GM19372 (cell line): ENCODE measurements at regions not wholly inside any gene's neighbourhood (a gene's known extent, or its start where the extent isn't known, plus 50 kb on each side); places are given as distances from the start of the nearest gene placed in this dataset.

Source experiments
- ATAC-seq: cut with Tn5 transposase; IDR thresholded peaks from one replicate; pipeline ENCODE4 v1.9.1; 2021; ENCODE audit warnings: mild to moderate bottlenecking, low read depth, moderate library complexity; ENCODE audit not compliant: unreplicated experiment

DNA sequence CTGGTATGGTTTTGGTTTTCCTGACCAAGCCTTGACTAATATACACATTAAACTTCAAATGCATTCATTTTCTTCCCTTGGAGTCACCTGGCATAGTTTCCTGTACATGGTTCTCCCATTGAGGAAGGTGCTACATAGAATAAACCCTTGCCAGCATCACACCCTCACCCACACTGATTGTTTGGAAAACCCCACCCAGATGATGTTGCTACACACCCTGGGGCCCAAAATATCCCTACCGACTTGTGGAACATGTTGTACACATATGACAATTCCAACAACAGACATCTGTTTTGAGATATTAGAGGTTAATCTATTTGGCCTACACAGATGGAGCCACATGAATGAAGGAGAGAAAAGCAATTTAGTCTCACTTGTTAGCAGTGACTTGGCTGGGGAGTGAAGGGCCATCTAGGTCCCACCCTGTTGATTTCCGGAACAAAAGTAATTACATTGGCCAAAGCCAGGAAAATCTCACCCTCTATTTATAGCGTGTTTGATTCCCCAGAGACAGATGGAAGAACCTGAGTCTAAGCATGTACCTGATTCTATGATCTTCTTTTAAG, 606.0 kb upstream of the BTBD3 start:
- no peak for ATAC-seq

DNA sequence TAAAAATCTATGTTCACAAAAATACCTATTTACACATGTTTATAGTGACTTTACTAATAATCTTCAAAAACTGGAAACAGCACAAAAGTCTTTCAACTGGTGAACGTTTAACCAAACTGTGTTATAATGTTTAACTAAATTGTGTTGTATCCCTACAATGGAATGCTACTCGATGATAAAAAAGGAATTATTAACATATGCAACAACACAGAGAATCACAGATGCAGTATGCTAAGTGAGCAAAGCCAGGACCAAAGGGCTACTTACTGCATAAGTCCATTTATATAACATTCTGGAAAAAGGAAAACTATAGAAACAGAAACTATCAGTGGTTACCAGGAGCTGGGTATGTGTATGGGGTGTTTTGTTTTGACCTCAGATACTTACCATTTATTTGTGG, 602.2 kb upstream of the BTBD3 start:
- no peak for ATAC-seq

DNA sequence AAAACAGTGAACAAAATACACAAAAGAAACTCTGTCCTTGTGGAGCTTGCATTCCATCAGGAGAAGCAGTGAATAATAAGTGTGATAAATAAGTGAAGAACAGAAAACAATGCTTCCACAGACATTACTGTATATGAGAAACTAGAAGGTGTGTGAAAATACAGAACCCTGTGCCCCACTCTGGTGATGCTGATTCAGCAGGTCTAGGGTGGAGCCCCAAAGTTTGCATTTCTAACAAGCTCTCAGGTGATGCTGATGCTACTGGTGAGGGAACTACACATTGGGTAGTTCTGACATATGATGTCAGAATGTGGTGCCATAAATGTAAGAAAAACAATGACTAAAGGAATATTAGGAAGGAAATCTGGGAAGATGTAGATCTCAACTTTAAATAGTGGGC, 601.4 kb upstream of the BTBD3 start:
- no peak for ATAC-seq

DNA sequence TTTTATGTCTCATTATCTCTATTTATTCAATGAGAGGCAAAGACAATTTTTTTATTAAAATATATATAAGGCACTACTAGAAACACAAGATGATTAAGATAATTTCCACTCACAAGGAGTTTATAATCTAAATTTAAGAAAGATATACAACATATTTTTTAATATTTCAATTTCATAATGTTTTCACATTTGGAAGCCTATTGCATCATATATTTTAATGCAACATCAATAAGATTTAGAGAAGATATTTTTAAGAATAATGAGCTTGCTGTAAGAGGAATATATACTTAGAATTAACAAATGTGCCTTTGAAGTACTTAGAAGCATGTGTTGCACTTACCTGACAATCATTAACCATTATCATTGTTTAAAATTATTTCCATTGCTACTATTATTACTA, 597.7 kb upstream of the BTBD3 start:
- no peak for ATAC-seq

DNA sequence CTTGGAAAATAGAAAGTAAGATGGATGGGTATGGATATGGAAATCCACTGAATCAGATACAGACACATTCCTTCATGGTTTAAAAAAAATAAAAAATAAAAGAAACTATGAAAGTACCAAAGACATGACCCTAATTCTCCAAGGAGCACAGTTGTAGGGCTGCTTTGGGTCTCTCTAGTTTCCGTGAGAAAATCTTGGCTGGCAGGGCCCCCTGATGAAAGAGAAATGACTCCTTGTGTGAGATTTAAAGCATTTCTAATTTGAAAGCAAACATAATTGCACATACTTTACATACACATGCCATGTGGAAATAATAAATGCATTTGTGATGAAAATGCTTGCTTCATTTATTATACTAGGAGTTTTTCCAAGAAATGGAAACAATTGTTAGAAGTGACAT, 593.9 kb upstream of the BTBD3 start:
- ATAC-seq, result no peak

DNA sequence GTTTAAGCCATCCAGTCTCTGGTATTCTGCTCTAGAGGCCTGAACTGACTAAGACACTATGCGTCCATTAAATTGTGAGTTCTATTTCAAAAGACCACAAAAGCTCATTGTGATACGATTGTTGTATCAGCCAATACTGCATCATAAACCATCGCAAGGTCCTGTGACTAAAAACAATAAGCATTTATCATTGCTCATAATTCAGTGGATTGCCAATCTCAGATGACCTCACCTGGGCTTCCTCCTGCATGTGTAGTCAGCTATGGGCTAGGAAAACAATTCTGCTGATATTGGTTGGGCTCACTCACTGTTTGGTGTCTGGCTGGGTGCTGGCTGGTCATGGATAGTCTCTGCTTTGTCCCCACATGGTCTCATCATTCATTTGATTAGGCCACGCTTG, 592.7 kb upstream of the BTBD3 start:
- no peak for ATAC-seq

DNA sequence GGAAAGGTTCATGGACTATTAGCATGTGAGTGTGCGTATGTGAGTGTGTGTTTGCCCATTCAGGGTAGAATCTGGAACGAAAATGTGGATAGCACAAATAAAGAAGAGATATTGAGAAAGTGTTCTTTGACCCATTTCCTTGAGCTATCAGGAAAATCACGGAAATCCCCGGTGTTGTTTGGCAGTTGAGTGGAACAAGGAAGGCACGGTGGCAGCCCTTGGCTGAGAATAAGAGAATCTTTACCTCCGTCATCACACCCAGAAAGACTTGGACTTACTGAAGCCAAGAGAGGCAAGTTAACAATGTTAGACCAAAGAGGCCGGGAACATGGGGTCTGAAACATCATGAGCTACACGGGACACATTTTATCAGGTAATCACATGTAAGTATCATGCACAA, 588.9 kb upstream of the BTBD3 start:
- no peak for ATAC-seq

DNA sequence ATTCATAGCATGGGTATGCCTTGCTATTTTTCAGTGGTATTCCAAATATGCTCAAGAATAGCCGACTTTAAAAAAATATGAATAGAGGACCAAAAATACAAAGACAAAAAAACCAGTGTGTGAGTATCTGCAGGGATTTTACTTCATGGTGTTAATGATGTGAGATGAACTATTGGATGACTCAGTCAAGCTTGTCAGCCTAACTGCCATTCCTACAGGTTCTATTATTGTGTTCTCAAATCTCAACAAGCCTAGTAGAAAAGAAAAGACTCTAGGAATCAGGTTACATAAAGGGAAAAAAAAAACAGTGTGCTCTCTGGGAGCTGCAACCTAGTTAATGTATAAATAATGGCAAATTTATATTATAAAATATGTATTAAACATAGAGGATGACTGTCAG, 588.4 kb upstream of the BTBD3 start:
- no peak for ATAC-seq

DNA sequence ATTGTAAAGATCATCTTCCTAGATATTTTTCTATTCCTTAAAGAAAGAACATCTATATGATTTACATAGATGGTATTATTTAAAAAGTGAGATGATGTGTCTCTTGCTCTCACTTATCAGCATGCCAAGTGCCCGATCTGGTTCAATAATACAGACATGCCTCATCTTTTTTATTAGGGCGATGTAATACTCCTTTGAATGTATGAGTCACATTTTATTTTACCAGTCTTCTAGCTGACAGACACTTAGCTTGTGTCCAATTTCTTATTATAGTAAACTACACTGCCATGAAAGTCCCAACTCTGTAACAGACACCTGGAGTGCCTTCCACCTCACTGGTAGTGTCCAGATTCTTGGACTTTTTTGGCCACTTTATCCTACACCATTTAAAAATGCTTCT, 586.6 kb upstream of the BTBD3 start:
- no peak for ATAC-seq

DNA sequence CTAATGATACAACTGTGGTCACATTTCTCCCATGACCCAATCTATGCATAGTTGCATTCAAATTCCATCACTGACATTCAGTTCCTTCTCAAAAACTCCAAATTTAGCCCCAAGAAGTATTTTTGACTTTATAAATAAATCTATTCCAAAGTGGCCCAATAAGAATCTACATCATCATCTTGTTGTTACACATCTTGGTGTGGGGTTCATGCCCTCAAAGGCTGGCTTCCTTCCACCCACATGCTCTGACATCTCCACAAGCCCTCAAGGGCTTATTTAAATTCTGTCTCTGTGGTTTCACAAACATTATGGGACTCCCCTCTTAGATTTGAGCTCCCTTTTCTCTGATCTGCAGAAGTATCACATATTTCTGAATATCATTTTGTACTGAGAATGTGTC, 585.3 kb upstream of the BTBD3 start:
- no peak for ATAC-seq

DNA sequence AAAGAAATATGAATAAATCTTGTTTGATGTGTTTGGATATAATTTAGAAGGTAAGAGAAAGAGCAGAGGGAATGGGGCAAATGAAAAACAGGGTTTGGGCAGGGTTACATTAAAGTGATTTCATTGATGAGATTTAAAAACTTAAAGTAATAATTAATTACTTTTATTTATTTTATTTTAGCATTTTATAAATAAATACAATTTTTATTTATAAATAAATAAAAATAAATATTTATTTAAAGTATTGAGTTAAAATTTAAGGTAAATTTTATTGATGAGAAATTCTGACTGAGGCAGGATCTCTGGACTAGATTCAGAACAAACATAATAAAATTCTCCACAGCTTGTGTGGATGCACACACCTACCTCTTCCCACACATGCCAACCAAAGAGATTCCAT, 584.1 kb upstream of the BTBD3 start:
- ATAC-seq, result no peak

DNA sequence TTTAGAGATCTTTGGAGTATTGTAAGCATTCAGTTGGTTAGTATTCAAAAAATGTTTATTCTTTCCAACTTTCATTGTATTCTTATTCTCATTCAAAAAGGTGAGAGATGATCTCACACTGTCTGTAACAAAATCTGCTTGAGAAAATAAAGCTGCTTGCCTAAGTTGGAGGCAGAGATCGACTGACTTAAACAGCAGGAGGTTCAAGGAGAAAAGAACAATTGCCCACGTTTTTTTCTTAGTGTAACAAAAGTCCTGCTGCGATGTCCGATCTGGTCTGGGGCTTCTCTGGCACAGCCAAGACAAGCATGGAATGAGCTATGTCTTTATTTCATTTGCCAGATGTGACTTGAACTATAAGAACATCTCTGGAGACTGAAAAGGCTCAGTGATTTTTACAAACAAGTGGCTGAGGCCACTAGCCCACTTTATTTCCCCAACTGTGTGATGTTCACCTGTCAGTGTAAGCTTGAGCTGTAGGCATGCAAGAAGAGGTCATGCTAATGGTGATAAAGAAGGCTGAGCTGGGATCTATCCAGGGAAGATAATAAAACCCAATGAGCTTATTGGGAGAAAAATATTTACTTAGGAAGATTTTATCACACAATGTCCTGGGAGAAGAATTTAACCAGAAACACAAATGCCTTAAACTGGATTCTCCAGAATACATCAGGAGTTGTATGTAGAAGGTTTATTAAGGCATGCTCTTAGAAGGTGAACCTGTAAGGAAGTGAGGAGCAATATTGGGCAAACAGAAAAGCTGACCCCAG, 580.1 kb upstream of the BTBD3 start:
- no peak for ATAC-seq

DNA sequence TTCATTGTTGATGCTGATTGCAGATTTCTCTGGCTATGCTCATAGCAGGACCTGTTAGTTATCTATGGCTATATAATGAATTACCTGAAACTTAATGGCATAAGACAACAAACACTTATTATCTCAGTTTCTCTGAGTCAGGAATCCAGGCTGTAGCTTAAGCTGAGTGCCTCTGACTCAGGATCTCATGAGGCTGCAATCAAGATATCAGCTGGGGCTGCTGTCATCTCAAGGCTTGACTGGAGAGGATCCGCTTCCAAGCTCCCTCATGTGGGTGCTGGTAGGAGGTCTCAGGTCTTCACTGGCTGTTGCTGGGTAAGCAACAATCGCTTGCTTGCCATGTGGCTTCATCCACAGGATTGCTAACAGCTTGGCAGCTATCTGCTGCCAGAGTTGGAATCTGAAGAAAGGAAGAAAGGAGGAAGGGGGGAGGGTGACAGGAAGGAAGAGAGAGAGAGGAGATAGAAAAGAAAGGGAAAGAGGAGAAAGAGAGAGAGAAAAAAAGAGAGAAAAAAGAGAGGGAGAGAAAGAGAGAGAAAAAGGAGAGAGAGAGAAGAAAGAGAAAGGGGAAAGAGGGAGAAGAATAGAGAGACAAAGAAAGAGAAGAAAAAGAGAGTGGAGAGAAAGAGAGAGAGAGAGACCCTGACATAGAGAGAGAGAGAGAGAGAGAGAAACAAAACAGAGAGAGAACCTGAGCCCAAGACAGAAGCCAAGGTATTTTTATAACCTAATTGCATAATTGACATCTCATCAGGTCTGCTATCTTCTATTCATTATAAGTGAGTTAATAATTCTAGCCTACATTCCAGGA, 579.0 kb upstream of the BTBD3 start:
- no peak for ATAC-seq

DNA sequence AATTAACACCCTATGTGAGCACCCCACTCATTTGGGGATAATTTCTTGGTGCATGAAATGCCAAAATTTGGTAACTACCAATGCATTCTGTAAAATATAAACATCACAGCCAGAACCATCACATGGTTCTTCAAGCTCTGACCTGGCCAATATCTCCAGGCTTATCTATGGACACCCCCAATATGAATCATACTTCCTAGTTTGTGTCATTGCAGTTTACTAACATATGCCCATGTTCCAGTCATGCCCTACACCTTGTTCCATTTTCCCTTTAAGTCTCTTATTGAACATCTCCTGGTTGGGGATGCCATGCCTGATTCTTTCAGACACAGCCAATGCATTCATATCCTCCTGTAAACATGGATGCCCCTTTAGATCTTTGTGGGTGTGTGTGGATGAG, 572.8 kb upstream of the BTBD3 start:
- ATAC-seq, result no peak

DNA sequence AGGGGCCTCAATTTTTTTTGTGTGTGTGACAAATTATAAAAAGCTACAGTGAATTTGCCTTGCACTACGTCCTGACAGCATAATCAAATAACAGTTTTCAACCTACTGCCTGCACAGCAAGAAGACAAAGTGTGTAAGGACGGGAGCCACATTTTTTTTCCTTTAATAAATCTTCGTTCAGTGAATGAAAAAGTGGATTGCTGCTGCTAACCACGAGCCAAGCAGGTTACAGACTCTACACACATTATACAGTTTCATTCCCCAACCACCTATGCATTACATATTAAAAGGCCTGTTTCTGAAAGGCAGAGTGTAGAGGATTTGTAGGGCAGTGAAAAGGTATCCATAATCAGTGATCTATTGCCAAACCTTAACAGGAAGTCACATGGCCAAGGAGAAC, 570.0 kb upstream of the BTBD3 start:
- no peak for ATAC-seq

DNA sequence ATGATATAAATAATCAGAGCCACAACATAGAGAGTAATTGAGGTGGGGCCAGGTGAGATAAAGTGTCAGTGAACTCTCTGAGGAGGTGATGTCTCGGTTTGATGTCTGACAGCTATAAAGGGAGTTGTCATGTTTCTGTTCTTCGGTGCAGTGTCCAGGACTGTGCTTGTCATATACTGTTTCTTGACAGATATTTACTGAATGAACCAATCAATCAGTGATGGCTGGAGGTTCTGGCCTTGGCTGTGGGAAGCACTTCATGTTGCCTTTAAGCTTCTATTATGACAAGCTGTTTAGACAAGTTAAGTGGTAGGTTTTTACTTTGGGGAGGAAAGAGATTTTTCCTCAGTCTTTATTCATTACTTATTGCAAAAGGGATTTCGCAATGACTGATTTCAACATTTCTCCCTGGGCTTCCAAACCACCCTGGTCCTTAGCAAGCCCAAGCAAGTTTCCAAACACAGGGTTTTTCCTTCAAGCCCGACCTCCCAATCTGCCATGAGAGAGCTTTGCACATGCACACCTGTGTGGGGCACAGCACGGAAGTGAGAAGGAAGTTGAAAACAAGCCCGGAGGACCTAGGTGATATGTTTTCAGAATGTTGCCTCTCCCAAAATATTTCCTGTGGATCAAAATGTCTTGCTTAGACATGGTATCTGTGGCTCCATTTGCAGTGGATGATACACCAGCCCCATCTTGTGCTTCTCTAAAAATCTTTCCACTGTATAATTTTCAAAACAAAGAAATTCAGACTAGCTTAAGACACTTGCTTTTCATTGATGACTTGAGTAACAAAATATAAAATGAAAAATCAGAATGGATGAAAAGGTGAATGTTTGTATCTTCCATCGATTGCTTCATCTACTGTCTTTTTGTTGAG, 567.3 kb upstream of the BTBD3 start:
- ATAC-seq, result no peak

DNA sequence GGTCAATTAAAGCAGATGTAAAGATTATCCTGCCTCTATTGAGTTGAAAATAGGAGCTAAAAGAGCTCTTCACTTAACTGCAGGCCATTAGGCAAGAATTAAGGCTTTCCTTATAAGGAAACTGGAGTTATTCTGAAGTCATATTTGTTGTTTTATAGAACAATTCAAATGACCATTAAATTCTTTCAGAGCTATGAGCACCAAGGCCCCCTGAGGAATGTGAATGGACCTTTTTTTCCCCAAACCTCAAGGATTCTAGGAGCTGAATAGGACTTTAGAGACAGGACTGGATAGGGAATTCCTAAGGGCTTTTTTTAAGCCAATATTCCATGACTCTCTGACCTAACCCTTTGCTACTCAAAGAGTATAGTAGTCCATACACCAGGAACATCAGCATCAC, 565.7 kb upstream of the BTBD3 start:
- no peak for ATAC-seq

DNA sequence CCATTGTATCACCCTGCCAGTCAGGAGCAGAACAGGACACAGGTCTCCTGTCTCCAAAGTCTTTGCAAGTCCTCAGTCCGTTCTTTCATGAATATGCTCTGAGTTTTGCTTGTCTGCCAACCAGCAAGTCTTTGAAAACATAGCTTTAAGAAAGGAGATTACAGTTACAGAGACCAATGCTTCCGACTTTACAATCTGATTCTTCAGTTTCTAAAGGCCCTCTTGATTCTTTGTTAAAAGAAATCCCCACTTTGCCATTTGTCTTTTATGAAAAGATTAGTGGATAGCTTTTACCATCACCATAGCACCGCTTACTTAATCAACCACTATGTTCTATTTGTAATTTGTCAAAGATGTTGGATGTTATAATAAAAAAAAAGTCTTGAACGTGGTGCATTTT, 562.8 kb upstream of the BTBD3 start:
- no peak for ATAC-seq

DNA sequence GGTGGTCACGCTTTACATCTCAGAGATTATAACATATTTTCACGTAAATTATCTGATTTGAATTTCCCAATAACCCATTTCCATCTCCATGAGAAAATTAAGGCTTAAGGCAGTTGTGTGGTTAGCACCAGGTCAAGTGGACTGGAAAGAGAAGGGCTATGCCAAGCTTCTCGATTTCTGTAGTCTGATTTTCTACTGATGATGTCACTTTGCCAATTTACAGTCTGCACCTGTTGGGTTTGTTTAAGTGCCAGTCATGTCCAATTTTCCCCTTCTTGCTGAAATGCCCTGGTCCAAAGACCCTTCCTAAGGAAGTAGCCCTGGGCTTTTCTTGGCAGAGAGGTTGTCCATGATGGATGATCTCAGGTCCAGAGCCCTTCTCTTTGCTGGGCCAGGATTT, 562.3 kb upstream of the BTBD3 start:
- no peak for ATAC-seq

DNA sequence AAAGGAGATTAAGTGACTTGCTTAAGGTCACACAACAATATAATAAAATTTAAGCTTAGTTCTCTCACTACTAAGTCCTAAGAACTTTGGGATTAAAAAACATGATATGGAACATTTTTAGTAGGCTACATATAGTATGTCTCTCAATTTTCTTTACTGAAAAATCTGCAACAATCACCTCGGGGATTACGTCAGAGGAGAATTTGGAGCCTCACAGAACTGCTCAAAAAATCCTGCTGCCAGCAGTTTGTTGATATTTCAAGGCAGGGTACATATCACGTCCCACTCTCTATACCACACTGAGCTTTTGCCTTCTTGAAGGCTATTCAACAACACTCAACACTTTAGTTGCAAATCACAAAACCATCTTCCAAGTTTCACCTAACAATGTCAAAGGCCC, 561.6 kb upstream of the BTBD3 start:
- no peak for ATAC-seq

DNA sequence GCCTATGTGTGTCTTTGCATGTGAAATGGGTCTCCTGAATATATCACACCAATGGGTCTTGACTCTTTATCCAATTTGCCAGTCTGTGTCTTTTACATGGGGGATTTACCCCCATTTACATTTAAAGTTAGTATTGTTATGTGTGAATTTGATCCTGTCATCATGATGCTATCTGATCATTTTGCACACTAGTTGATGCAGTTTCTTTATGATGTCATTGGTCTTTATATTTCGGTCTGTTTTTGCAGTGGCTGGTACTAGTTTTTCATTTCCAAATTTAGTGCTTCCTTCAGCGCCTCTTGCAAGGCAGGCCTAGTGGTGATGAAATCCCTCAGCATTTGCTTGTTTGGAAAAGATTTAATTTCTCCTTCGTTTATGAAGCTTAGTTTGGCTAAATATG, 555.2 kb upstream of the BTBD3 start:
- no peak for ATAC-seq
